Esophagus squamous epithelium (tissue), 4 donors: ENCODE measurements at regions not wholly inside any gene's neighbourhood (a gene's known extent, or its start where the extent isn't known, plus 50 kb on each side); places are given as distances from the start of the nearest gene placed in this dataset.

Experiments
- POLR2A ChIP-seq, 4 donors: fragments of 450-650 bp; IDR thresholded peaks; one replicate each; pipeline ENCODE4 v1.6.1; 2017; ENCODE audit warnings: antibody characterized with exemption in 4 of 4, mild to moderate bottlenecking in 4 of 4, moderate library complexity in 3 of 4
- TF ChIP-seq, protein P1 (sequence below), 6 experiments: fragments of 450-650 bp in 4 of 6; fragments of 200-600 bp in 2 of 6; sonication (generic) in 2 of 6; IDR thresholded peaks; one replicate each; pipeline ENCODE4 v1.5.1; 2016 to 2019; ENCODE audit warnings: antibody characterized with exemption in 6 of 6, mild to moderate bottlenecking in 4 of 6, moderate library complexity in 4 of 6

DNA sequence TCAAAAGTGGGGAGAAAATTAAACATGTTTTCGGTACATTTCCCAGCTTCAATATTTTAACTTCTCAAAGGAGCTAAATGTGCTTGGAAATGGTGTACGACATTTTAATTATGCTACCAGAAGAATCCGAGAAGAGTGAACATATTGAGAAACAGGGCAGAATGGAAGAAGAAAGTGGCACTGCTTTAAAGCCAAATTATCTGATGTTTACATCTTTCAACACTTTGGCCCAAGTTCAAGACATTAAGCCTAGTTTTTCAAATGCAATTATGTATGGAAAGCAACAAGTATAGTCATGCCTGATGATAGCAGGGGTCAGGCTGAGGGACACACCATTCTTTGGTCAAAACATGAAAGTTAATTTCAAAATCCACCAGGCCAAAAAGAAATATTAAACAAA, 577.9 kb upstream of the ZFP42 start:
- TF ChIP-seq, protein P1, sequence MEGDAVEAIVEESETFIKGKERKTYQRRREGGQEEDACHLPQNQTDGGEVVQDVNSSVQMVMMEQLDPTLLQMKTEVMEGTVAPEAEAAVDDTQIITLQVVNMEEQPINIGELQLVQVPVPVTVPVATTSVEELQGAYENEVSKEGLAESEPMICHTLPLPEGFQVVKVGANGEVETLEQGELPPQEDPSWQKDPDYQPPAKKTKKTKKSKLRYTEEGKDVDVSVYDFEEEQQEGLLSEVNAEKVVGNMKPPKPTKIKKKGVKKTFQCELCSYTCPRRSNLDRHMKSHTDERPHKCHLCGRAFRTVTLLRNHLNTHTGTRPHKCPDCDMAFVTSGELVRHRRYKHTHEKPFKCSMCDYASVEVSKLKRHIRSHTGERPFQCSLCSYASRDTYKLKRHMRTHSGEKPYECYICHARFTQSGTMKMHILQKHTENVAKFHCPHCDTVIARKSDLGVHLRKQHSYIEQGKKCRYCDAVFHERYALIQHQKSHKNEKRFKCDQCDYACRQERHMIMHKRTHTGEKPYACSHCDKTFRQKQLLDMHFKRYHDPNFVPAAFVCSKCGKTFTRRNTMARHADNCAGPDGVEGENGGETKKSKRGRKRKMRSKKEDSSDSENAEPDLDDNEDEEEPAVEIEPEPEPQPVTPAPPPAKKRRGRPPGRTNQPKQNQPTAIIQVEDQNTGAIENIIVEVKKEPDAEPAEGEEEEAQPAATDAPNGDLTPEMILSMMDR (IDR thresholded peaks at IDR 0.05): no peak
- TF ChIP-seq POLR2A (IDR thresholded peaks at IDR 0.05): no peak
